ENCODE measurements at regions not wholly inside any gene's neighbourhood (a gene's known extent, or its start where the extent isn't known, plus 50 kb on each side); places are given as distances from the start of the nearest gene placed in this dataset.
"Not testable (repeated sequence)": the region's sequence is repeated elsewhere in the genome, so short reads cannot be mapped to it uniquely, and the experiment has no call there.

GRCh38 chrX:18102006-18102405, 118.7 kb downstream of the BEND2 start:
- no peaks in the 10 kb centered on the region for H3K9me3 ChIP-seq
- no peak for DNase-seq
- no peaks in the 10 kb centered on the region for H3K36me3 ChIP-seq
- H3K4me1 ChIP-seq, result no peaks in the 10 kb centered on the region
- no peak overlapping the region for H3K4me3 ChIP-seq
- TF ChIP-seq POLR2A (IDR thresholded peaks at IDR 0.05), result no peak
- H3K27me3 ChIP-seq, result no peaks in the 10 kb centered on the region
- no peak overlapping the region for H3K27ac ChIP-seq

- no peaks in the 10 kb centered on the region for H3K9me3 ChIP-seq
- no peaks in the 10 kb centered on the region for H3K4me1 ChIP-seq
- H3K27ac ChIP-seq, result no peak overlapping the region
- H3K4me3 ChIP-seq, result no peak overlapping the region
- no peak for DNase-seq
- no peaks in the 10 kb centered on the region for H3K36me3 ChIP-seq
- no peaks in the 10 kb centered on the region for H3K27me3 ChIP-seq
- TF ChIP-seq POLR2A (IDR thresholded peaks at IDR 0.05) (no peak), CTCF (IDR thresholded peaks at IDR 0.05) (no peak)
Observed at GRCh38 chrX:18101087-18101486, 119.6 kb downstream of the BEND2 start.

GRCh38 chrX:18099745-18100144, 120.9 kb downstream of the BEND2 start:
- no peaks in the 10 kb centered on the region for H3K27me3 ChIP-seq
- H3K4me3 ChIP-seq, result no peak overlapping the region
- H3K27ac ChIP-seq, result no peak overlapping the region
- no peaks in the 10 kb centered on the region for H3K36me3 ChIP-seq
- H3K4me1 ChIP-seq, result no peaks in the 10 kb centered on the region
- DNase-seq, result no peak
- no peaks in the 10 kb centered on the region for H3K9me3 ChIP-seq
- TF ChIP-seq POLR2A (IDR thresholded peaks at IDR 0.05) (no peak), CTCF (IDR thresholded peaks at IDR 0.05) (no peak)

- H3K27ac ChIP-seq, result no peak overlapping the region
- no peaks in the 10 kb centered on the region for H3K4me1 ChIP-seq
- H3K27me3 ChIP-seq, result no peaks in the 10 kb centered on the region
- no peak overlapping the region for H3K4me3 ChIP-seq
- no peaks in the 10 kb centered on the region for H3K9me3 ChIP-seq
- H3K36me3 ChIP-seq, result no peaks in the 10 kb centered on the region
- TF ChIP-seq POLR2A (IDR thresholded peaks at IDR 0.05) (no peak), CTCF (IDR thresholded peaks at IDR 0.05) (no peak)
- DNase-seq, result no peak
Observed at GRCh38 chrX:18098763-18099162, 121.9 kb downstream of the BEND2 start.

GRCh38 chrX:18076434-18076833, 144.3 kb downstream of the BEND2 start:
- H3K4me1 ChIP-seq, result no peaks in the 10 kb centered on the region
- no peaks in the 10 kb centered on the region for H3K36me3 ChIP-seq
- no peaks in the 10 kb centered on the region for H3K27me3 ChIP-seq
- no peak overlapping the region for H3K27ac ChIP-seq
- H3K4me3 ChIP-seq, result no peak overlapping the region
- H3K9me3 ChIP-seq, result no peaks in the 10 kb centered on the region
- DNase-seq, result no peak
- TF ChIP-seq POLR2A (IDR thresholded peaks at IDR 0.05) (no peak), CTCF (IDR thresholded peaks at IDR 0.05) (no peak)

GRCh38 chrX:18075603-18076002, 145.1 kb downstream of the BEND2 start:
- TF ChIP-seq POLR2A (IDR thresholded peaks at IDR 0.05) (no peak), CTCF (IDR thresholded peaks at IDR 0.05) (no peak)
- Histone ChIP-seq H3K27ac (no peak overlapping the region), H3K27me3 (no peaks in the 10 kb centered on the region), H3K36me3 (no peaks in the 10 kb centered on the region), H3K4me1 (no peaks in the 10 kb centered on the region), H3K4me3 (no peak overlapping the region), H3K9me3 (no peaks in the 10 kb centered on the region)
- DNase-seq, result no peak

GRCh38 chrX:18068045-18068444, 152.6 kb downstream of the BEND2 start:
- not testable (repeated sequence) for H3K9me3 ChIP-seq, H3K4me1 ChIP-seq, H3K36me3 ChIP-seq, DNase-seq, H3K27ac ChIP-seq, H3K27me3 ChIP-seq, H3K4me3 ChIP-seq
